DND-41 (cell line): ENCODE measurements at regions not wholly inside any gene's neighbourhood (a gene's known extent, or its start where the extent isn't known, plus 50 kb on each side); places are given as distances from the start of the nearest gene placed in this dataset.

ENCODE experiments used
- EZH2 ChIP-seq: IDR thresholded peaks from 3 replicates; pipeline ENCODE4 v1.6.1; 2012; ENCODE audit warnings: borderline replicate concordance, low read depth, mild to moderate bottlenecking, moderate library complexity, low read length, inconsistent platforms; ENCODE audit not compliant: severe bottlenecking
- TF ChIP-seq, protein P1 (sequence below): IDR thresholded peaks from 2 replicates; pipeline ENCODE4 v1.5.1; 2012; ENCODE audit warnings: borderline replicate concordance, low read length, moderate library complexity, mild to moderate bottlenecking; ENCODE audit not compliant: poor library complexity, severe bottlenecking; ENCODE audit errors: extremely low read depth

DNA sequence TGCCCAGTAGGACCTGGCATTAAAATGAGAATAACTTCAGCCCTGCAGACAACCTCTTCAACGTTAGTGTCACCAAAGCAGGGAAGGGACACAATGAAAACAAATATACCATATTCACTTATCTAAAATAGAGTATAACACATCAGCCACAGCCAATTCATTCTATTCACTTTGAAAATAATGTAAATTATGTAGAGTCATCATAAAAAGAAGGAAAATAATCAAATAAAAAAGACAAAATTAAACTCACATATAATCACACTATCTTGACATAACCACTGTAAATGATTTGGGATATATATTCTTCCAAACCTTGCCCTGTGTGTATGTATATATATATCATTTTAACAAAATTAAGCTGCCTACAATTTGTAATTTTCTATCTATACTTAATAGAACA is 78.1 kb upstream of the HEY2 start:
- TF ChIP-seq, protein P1, sequence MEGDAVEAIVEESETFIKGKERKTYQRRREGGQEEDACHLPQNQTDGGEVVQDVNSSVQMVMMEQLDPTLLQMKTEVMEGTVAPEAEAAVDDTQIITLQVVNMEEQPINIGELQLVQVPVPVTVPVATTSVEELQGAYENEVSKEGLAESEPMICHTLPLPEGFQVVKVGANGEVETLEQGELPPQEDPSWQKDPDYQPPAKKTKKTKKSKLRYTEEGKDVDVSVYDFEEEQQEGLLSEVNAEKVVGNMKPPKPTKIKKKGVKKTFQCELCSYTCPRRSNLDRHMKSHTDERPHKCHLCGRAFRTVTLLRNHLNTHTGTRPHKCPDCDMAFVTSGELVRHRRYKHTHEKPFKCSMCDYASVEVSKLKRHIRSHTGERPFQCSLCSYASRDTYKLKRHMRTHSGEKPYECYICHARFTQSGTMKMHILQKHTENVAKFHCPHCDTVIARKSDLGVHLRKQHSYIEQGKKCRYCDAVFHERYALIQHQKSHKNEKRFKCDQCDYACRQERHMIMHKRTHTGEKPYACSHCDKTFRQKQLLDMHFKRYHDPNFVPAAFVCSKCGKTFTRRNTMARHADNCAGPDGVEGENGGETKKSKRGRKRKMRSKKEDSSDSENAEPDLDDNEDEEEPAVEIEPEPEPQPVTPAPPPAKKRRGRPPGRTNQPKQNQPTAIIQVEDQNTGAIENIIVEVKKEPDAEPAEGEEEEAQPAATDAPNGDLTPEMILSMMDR: no peak
- no peak for TF ChIP-seq EZH2
